Loucy (cell line): ENCODE measurements at regions not wholly inside any gene's neighbourhood (a gene's known extent, or its start where the extent isn't known, plus 50 kb on each side); places are given as distances from the start of the nearest gene placed in this dataset.

Experiments used
- CTCF ChIP-seq: fragments of 200-600 bp; sonication (generic); conservative IDR thresholded peaks from 2 replicates; pipeline ENCODE4 v1.5.1; 2014; ENCODE audit warnings: mild to moderate bottlenecking, antibody characterized with exemption, low read length
- EZH2phosphoT487 ChIP-seq: fragments of 200-600 bp; IDR thresholded peaks from 2 replicates; pipeline ENCODE4 v1.6.1; 2018; ENCODE audit warnings: antibody characterized with exemption, mild to moderate bottlenecking, moderate library complexity, borderline replicate concordance

- TF ChIP-seq CTCF (no peak), EZH2phosphoT487 (no peak)
Observed at GRCh38 chr7:25752967-25753791, 398.8 kb upstream of the NFE2L3 start.
